SK-N-SH treated with all-trans-retinoic acid at 6 μM for 48 hours (cell line): ENCODE measurements at regions not wholly inside any gene's neighbourhood (a gene's known extent, or its start where the extent isn't known, plus 50 kb on each side); places are given as distances from the start of the nearest gene placed in this dataset.

Experiments
- ATAC-seq: fragments of 200-7000 bp; cut with Tn5 transposase; 3 replicates; pipeline ENCODE4 v1.9.1; 2020; ENCODE audit warnings: mild to moderate bottlenecking, moderate library complexity
- ARNTL ChIP-seq: fragments of 450-650 bp; formaldehyde crosslinking; IDR thresholded peaks from 2 replicates; pipeline ENCODE4 v1.5.0; 2020; ENCODE audit warnings: low read depth, mild to moderate bottlenecking, moderate library complexity, borderline replicate concordance
- BACH2 ChIP-seq: fragments of 250-450 bp; sonication (Bioruptor Pico); IDR thresholded peaks from 2 replicates; pipeline ENCODE4 v1.9.0; 2021; ENCODE audit warnings: mild to moderate bottlenecking, borderline replicate concordance
- CSDC2 ChIP-seq: fragments of 250-450 bp; sonication (Bioruptor Pico); IDR thresholded peaks from 2 replicates; pipeline ENCODE4 v1.5.0; 2020; ENCODE audit warnings: mild to moderate bottlenecking, moderate library complexity
- ISL1 ChIP-seq: fragments of 250-450 bp; sonication (Bioruptor Pico); IDR thresholded peaks from 2 replicates; pipeline ENCODE4 v2.1.2; 2022; ENCODE audit warnings: mild to moderate bottlenecking, moderate library complexity
- OSR1 ChIP-seq: fragments of 250-450 bp; sonication (Bioruptor Pico); IDR thresholded peaks from 2 replicates; pipeline ENCODE4 v1.8.0; 2022; ENCODE audit warnings: moderate library complexity, mild to moderate bottlenecking, inconsistent platforms
- PPARA ChIP-seq: fragments of 250-450 bp; sonication (Bioruptor Pico); IDR thresholded peaks from 2 replicates; pipeline ENCODE4 v1.5.0; 2020; ENCODE audit warnings: mild to moderate bottlenecking, borderline replicate concordance
- RARB ChIP-seq: fragments of 250-450 bp; sonication (Bioruptor Pico); IDR thresholded peaks from 2 replicates; pipeline ENCODE4 v1.8.0; 2021; ENCODE audit warnings: mild to moderate bottlenecking, moderate library complexity
- TCF4 ChIP-seq: fragments of 250-450 bp; sonication (Bioruptor Pico); IDR thresholded peaks from 2 replicates; pipeline ENCODE4 v1.8.0; 2021; ENCODE audit warnings: mild to moderate bottlenecking, moderate library complexity, borderline replicate concordance
- TOX ChIP-seq: fragments of 250-450 bp; sonication (Bioruptor Pico); IDR thresholded peaks from 2 replicates; pipeline ENCODE4 v1.8.0; 2021; ENCODE audit warnings: mild to moderate bottlenecking, moderate library complexity, borderline replicate concordance
- ZC3H10 ChIP-seq: fragments of 250-450 bp; sonication (Bioruptor Pico); IDR thresholded peaks from 2 replicates; pipeline ENCODE4 v1.5.1; 2021; ENCODE audit warnings: mild to moderate bottlenecking, moderate library complexity
- ZFP3 ChIP-seq: fragments of 250-450 bp; sonication (Bioruptor Pico); IDR thresholded peaks from 2 replicates; pipeline ENCODE4 v1.5.0; 2020; ENCODE audit warnings: mild to moderate bottlenecking, moderate library complexity
- ZFP30 ChIP-seq: fragments of 450-650 bp; formaldehyde crosslinking; IDR thresholded peaks from 2 replicates; pipeline ENCODE4 v1.5.0; 2022; ENCODE audit warnings: mild to moderate bottlenecking, moderate library complexity
- ZNF565 ChIP-seq: fragments of 450-650 bp; formaldehyde crosslinking; conservative IDR thresholded peaks from 2 replicates; pipeline ENCODE4 v1.5.0; 2020; ENCODE audit warnings: low read depth, mild to moderate bottlenecking, moderate library complexity
- ZNF70 ChIP-seq: fragments of 450-650 bp; formaldehyde crosslinking; IDR thresholded peaks from 2 replicates; pipeline ENCODE4 v1.5.0; 2020; ENCODE audit warnings: mild to moderate bottlenecking, moderate library complexity
- ZNF8 ChIP-seq: fragments of 450-650 bp; formaldehyde crosslinking; IDR thresholded peaks from 2 replicates; pipeline ENCODE4 v1.5.0; 2020; ENCODE audit warnings: mild to moderate bottlenecking, moderate library complexity
- TF ChIP-seq, protein P1 (sequence below): fragments of 250-450 bp; sonication (Bioruptor Pico); IDR thresholded peaks from 2 replicates; pipeline ENCODE4 v1.5.1; 2020; ENCODE audit warnings: low read depth, mild to moderate bottlenecking, moderate library complexity
- TF ChIP-seq, protein P2 (sequence below): fragments of 250-450 bp; sonication (Bioruptor Pico); IDR thresholded peaks from 2 replicates; pipeline ENCODE4 v1.5.1; 2021; ENCODE audit warnings: mild to moderate bottlenecking, moderate library complexity
- TF ChIP-seq, protein P3 (sequence below): fragments of 250-450 bp; sonication (Bioruptor Pico); IDR thresholded peaks from 2 replicates; pipeline ENCODE4 v1.8.0; 2021; ENCODE audit warnings: low read depth, mild to moderate bottlenecking, moderate library complexity, borderline replicate concordance

DNA sequence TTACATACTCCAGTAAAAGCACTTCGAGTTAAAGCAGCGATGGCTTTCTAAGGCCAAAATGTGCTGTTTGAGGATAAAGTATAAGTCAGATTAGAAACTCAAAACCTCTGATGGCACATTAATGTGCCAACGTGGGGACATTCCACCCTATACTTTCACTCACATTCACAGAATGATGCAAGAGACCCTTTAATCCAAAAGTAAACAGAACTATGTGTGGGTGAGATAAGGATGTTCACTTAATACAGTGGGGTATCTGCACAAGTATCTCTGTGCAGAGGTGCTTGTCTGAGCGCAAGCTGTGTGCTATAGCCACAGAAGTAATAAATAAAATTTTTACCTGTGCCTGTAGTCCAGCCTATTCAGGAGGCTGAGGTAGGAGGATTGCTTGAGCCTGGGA lies 100.3 kb upstream of the CHL1 start (continued):
- TF ChIP-seq, protein P1, sequence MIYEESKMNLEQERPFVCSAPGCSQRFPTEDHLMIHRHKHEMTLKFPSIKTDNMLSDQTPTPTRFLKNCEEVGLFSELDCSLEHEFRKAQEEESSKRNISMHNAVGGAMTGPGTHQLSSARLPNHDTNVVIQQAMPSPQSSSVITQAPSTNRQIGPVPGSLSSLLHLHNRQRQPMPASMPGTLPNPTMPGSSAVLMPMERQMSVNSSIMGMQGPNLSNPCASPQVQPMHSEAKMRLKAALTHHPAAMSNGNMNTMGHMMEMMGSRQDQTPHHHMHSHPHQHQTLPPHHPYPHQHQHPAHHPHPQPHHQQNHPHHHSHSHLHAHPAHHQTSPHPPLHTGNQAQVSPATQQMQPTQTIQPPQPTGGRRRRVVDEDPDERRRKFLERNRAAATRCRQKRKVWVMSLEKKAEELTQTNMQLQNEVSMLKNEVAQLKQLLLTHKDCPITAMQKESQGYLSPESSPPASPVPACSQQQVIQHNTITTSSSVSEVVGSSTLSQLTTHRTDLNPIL (CRISPR knock-in tag) = no peak
- TF ChIP-seq ZNF70 (CRISPR knock-in tag) = no peak
- no peak for TF ChIP-seq ISL1 (CRISPR knock-in tag)

DNA sequence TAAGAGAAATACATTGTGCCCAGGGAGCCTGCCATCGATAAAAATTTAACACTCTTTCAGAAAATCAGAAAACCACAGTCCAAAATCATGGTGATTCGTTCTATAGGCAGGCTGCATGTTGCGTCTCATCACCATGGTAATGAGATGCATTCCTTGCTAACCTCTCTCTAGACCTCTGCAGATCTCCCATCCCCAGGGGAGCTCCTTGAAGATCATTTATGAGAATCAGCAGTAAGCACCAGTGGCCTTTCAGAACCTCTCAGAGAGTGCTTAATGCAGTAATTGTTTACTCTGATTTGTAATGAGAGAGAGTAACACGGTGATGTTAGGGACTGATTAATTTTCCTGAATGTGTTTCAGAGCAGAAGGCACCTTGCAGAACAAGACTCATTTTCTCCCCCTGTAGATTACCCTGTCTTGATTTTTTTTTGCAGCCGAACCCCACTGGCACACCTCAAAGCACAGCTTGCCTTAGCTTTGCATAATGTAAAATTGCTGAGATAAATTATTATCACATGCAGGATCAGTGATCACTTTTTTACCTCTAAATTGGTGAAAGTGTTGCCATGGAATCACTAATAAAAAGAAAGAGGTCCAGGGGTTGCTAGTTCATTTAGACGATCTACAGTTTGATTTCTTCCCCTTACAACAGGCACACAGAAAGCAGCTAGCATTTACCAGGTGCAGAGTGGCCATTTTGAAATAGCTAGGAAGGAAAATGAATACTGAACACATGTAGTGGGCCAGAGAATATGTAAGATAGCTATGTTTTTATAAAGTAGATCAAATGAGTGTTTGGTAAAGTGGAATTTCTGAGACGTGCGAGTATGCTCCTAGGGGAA lies 98.9 kb upstream of the CHL1 start:
- TF ChIP-seq TCF4 (CRISPR knock-in tag) (no peak), PPARA (CRISPR knock-in tag) (no peak), ZC3H10 (CRISPR knock-in tag) (no peak), BACH2 (CRISPR knock-in tag) (no peak), ZNF8 (CRISPR knock-in tag) (no peak), ARNTL (no peak), ZFP3 (CRISPR knock-in tag) (no peak), ZFP30 (CRISPR knock-in tag) (no peak), CSDC2 (CRISPR knock-in tag) (no peak), RARB (CRISPR knock-in tag) (no peak)
- ATAC-seq = no peak

DNA sequence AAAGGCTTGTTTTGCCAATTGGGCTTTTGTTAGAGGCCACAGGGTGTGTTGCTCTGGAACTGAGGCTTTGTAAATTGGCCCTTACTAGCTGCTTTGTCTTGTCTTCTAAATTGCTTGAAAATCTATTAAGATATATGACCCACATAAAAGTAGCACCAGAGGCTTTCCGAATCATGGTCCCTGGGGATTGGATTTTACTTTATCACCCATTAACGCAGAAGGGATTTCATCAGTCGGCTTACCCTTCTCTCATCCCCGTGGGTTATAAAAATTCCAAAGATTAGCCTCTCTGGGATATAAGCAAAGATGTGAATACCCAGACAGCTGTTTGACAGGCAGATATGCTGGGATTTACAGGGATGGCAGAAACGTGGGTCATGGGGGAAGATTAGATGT lies 98.3 kb upstream of the CHL1 start:
- ATAC-seq = no peak
- TF ChIP-seq ARNTL (no peak), ZC3H10 (CRISPR knock-in tag) (no peak)

DNA sequence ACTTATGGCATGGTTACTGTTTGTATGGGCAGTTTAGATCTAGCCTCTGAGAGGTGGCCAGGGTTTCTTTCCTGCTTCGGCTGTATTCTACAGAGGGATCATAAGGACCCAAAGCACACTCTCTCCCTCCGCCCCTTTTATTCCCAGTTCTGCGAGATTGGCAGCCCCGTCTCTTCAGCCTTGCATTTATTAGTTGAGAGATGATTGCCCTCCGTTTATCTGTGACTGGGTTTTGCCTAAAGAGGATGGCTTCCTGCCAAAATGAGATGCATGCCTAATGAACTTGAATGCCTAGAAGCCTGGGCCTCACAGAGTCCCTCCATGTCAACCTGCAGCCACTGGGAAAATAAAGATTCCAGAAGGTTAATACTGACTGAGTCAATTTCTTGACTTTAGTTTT lies 97.1 kb upstream of the CHL1 start:
- TF ChIP-seq OSR1 (CRISPR knock-in tag) (no peak), TOX (CRISPR knock-in tag) (no peak)
- TF ChIP-seq, protein P2, sequence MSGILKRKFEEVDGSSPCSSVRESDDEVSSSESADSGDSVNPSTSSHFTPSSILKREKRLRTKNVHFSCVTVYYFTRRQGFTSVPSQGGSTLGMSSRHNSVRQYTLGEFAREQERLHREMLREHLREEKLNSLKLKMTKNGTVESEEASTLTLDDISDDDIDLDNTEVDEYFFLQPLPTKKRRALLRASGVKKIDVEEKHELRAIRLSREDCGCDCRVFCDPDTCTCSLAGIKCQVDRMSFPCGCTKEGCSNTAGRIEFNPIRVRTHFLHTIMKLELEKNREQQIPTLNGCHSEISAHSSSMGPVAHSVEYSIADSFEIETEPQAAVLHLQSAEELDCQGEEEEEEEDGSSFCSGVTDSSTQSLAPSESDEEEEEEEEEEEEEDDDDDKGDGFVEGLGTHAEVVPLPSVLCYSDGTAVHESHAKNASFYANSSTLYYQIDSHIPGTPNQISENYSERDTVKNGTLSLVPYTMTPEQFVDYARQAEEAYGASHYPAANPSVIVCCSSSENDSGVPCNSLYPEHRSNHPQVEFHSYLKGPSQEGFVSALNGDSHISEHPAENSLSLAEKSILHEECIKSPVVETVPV (CRISPR knock-in tag) = no peak
- TF ChIP-seq, protein P1 (CRISPR knock-in tag) = no peak
- ATAC-seq = no peak

DNA sequence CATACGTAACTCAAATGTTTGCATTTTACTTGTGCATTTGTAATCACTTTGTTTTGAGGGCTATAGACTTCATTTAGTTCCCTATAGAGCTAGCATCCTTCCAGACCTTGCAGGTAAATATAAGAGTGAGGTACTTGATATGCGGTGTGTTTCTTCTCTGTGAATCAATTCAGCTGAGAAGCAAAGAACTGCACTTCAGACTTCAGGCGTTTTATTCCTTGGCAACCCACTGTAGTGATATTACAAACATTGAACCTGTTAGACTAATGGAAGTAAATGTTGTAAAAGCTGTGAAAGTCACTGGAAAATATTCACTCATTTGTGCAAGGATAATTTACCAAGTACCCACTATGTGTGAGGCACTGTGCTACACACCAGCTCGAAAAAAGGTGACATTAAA lies 94.1 kb upstream of the CHL1 start:
- no peak for ATAC-seq
- TF ChIP-seq ZNF565 = no peak
- TF ChIP-seq TOX (CRISPR knock-in tag) = no peak
- TF ChIP-seq, protein P2 (CRISPR knock-in tag) = no peak

DNA sequence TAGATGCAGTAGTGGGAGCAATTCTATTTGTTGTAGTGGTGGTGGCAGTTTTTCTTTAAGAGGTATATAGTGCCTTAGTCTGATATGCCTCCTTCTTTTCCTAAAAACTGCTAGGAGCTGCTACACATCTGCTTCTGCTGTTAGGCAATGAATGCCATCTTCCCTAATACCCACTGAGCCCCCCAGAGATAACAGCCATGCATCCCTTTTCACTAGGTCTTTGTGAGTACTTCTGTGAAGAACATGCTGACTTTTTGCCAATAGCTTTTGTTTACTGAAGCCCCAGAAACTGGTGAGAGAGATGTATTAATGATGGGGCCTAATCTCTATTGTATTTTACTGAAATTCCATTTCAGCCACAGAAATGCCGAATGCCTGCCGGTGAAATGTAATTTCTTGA lies 92.6 kb upstream of the CHL1 start:
- ATAC-seq = no peak
- TF ChIP-seq ISL1 (CRISPR knock-in tag) = no peak
- TF ChIP-seq ZNF565 = no peak
- TF ChIP-seq ZC3H10 (CRISPR knock-in tag) = no peak
- TF ChIP-seq TCF4 (CRISPR knock-in tag) = no peak
- TF ChIP-seq OSR1 (CRISPR knock-in tag) = no peak
- TF ChIP-seq, protein P3, sequence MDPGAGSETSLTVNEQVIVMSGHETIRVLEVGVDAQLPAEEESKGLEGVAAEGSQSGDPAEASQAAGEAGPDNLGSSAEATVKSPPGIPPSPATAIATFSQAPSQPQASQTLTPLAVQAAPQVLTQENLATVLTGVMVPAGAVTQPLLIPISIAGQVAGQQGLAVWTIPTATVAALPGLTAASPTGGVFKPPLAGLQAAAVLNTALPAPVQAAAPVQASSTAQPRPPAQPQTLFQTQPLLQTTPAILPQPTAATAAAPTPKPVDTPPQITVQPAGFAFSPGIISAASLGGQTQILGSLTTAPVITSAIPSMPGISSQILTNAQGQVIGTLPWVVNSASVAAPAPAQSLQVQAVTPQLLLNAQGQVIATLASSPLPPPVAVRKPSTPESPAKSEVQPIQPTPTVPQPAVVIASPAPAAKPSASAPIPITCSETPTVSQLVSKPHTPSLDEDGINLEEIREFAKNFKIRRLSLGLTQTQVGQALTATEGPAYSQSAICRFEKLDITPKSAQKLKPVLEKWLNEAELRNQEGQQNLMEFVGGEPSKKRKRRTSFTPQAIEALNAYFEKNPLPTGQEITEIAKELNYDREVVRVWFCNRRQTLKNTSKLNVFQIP (CRISPR knock-in tag) = no peak
- TF ChIP-seq ZNF8 (CRISPR knock-in tag) = no peak
